RWPE2 (cell line): ENCODE measurements at regions not wholly inside any gene's neighbourhood (a gene's known extent, or its start where the extent isn't known, plus 50 kb on each side); places are given as distances from the start of the nearest gene placed in this dataset.

Experiments
- ATAC-seq: fragments of 200-7000 bp; cut with Tn5 transposase; 3 replicates; pipeline ENCODE4 v1.9.1; 2021; ENCODE audit warnings: low read depth
- DNase-seq: peaks from one replicate; pipeline ENCODE4 v3.0.0-alpha.2; 2020; ENCODE audit warnings: low spot score
- H3K27ac ChIP-seq: fragments of 450-650 bp; 2 replicates; pipeline ENCODE4 v1.5.1; 2017; ENCODE audit warnings: mild to moderate bottlenecking; ENCODE audit not compliant: poor library complexity, severe bottlenecking
- H3K27me3 ChIP-seq: fragments of 250-450 bp; sonication (Bioruptor Pico); 2 replicates; pipeline ENCODE4 v1.5.1; 2021; ENCODE audit warnings: mild to moderate bottlenecking, moderate library complexity; ENCODE audit not compliant: insufficient read depth, poor library complexity, severe bottlenecking
- H3K36me3 ChIP-seq: fragments of 250-450 bp; sonication (Bioruptor Pico); 2 replicates; pipeline ENCODE4 v1.5.1; 2020; ENCODE audit warnings: low read depth, mild to moderate bottlenecking, moderate library complexity
- H3K4me1 ChIP-seq: fragments of 250-450 bp; sonication (Bioruptor Pico); 2 replicates; pipeline ENCODE4 v1.5.1; 2021; ENCODE audit warnings: mild to moderate bottlenecking, moderate library complexity; ENCODE audit not compliant: insufficient read depth, poor library complexity, severe bottlenecking
- H3K4me3 ChIP-seq: fragments of 250-450 bp; sonication (Bioruptor Pico); 2 replicates; pipeline ENCODE4 v1.5.1; 2021; ENCODE audit warnings: mild to moderate bottlenecking, moderate library complexity; ENCODE audit not compliant: severe bottlenecking
- H3K9me3 ChIP-seq: fragments of 250-450 bp; sonication (Bioruptor Pico); 2 replicates; pipeline ENCODE4 v1.5.1; 2021; ENCODE audit warnings: mild to moderate bottlenecking, moderate library complexity; ENCODE audit not compliant: severe bottlenecking
- TF ChIP-seq, protein P1 (sequence below): fragments of 450-650 bp; IDR thresholded peaks from one replicate; pipeline ENCODE4 v1.5.1; 2017; ENCODE audit warnings: mild to moderate bottlenecking, moderate library complexity; ENCODE audit not compliant: poor library complexity, severe bottlenecking

DNA sequence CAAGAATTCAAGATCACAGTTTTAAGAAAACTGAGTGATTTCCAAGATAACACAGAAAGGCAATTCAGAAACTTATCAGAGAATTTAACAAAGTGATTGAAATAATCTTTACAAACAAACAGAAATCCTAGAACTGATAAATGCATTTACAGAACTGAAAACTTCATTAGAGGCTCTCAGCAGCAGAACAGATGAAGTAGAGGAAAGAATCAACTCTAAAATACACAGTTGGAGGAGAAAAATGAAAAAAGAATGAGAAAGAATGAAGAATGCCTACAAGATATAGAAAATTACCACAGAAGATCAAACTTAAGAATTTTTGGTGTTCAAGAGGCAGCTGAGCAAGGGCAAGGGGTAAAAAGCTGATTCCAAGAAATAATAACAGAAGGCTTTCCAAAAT, 168.8 kb downstream of the POLR2M start:
- TF ChIP-seq, protein P1, sequence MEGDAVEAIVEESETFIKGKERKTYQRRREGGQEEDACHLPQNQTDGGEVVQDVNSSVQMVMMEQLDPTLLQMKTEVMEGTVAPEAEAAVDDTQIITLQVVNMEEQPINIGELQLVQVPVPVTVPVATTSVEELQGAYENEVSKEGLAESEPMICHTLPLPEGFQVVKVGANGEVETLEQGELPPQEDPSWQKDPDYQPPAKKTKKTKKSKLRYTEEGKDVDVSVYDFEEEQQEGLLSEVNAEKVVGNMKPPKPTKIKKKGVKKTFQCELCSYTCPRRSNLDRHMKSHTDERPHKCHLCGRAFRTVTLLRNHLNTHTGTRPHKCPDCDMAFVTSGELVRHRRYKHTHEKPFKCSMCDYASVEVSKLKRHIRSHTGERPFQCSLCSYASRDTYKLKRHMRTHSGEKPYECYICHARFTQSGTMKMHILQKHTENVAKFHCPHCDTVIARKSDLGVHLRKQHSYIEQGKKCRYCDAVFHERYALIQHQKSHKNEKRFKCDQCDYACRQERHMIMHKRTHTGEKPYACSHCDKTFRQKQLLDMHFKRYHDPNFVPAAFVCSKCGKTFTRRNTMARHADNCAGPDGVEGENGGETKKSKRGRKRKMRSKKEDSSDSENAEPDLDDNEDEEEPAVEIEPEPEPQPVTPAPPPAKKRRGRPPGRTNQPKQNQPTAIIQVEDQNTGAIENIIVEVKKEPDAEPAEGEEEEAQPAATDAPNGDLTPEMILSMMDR, result no peak
- Histone ChIP-seq H3K36me3 (no peaks in the 10 kb centered on the region), H3K9me3 (peaks cover 8% of the 10 kb centered on the region), H3K4me1 (peaks cover 25% of the 10 kb centered on the region), H3K4me3 (no peak overlapping the region), H3K27ac (no peak overlapping the region), H3K27me3 (no peaks in the 10 kb centered on the region)
- ATAC-seq (no peak), DNase-seq (no peak)

DNA sequence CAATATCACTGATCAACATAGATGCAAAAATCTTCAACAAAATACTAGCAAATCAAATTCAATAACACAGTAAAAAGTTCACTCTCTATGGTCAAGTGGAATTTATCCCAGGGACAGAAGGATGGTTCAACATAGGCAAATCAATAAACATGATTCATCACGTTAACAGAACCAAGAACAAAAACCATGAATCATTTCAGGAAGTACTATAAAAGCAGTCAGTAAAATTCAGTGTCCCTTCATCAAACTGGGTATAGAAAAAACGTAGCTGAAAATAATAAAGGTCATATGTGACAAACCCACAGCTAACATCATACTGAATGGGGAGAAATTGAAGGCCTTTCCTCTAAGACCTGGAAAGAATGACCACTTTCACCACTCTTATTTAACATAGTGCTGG, 172.1 kb downstream of the POLR2M start:
- ATAC-seq, result no peak
- Histone ChIP-seq H3K27me3 (no peaks in the 10 kb centered on the region), H3K27ac (no peak overlapping the region), H3K4me1 (peaks cover 19% of the 10 kb centered on the region), H3K36me3 (no peaks in the 10 kb centered on the region), H3K9me3 (peaks cover 8% of the 10 kb centered on the region), H3K4me3 (no peak overlapping the region)
- DNase-seq, result no peak
- TF ChIP-seq, protein P1, result no peak

DNA sequence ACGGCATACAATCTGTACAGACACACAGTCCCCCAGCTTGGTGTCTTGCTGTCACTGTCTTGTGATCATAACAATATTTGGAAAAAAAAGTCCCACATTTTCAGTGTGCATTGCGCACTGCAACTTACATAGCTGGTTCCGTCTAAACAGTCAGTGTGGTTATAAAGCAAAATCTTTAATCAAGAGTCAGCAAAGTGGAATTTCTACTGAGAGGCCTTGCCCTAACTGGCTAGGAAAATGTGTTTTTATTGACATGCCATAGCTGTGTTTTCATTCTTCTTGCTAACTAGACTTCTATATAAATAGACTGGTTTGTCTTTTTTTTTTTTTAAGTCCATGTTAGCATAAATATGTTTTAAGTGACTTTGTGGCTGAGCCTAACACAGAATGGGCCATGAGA, 174.8 kb downstream of the POLR2M start:
- TF ChIP-seq, protein P1, result no peak
- Histone ChIP-seq H3K4me1 (peaks cover 9% of the 10 kb centered on the region), H3K27ac (no peak overlapping the region), H3K36me3 (no peaks in the 10 kb centered on the region), H3K27me3 (no peaks in the 10 kb centered on the region), H3K9me3 (no peaks in the 10 kb centered on the region), H3K4me3 (no peak overlapping the region)
- DNase-seq, result no peak
- no peak for ATAC-seq

DNA sequence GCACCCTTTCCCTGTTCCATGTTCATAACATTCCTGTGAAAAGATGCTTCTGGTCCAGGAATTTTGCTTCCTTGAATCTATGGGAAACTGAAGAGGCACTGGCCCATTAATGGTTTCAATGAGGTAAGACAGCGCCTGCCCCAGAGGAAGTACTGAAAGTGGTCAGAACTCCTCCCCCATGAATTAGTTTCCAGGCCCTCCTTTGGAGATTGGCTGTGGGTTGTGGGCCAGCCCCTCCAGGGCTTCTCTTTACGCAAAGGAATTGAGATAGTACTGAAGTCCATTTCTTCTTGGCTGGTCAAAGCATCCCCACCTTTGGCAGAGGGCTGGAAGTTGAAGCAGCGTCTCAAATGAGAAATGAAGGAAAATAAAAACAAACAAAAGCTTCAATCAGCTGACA, 175.5 kb downstream of the POLR2M start:
- Histone ChIP-seq H3K4me3 (no peak overlapping the region), H3K9me3 (no peaks in the 10 kb centered on the region), H3K4me1 (peaks cover 9% of the 10 kb centered on the region), H3K36me3 (no peaks in the 10 kb centered on the region), H3K27me3 (no peaks in the 10 kb centered on the region), H3K27ac (no peak overlapping the region)
- TF ChIP-seq, protein P1, result no peak
- ATAC-seq, result no peak
- DNase-seq, result no peak

DNA sequence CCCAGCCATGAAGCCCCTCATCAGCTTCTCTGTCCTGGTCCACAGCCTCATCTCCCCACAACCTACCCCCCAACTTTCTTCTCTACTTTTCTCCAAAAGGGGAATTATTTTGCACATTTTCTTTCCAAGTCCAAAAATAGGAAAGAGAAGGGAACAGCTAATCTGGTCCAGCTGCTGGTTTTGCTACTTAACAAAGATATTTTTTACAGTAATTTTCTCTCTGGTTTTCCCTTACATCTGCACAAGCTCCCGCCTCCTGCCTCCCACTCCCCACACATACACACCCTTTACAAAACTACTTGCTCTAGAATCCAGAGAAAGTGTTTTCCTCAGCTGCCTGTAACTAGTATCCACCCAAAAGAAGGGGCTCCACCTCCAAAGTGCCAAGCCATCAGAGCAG, 177.2 kb downstream of the POLR2M start:
- no peaks in the 10 kb centered on the region for H3K9me3 ChIP-seq
- DNase-seq (no peak), ATAC-seq (no peak)
- no peak overlapping the region for H3K4me3 ChIP-seq
- no peak overlapping the region for H3K27ac ChIP-seq
- H3K4me1 ChIP-seq, result peaks cover 3% of the 10 kb centered on the region
- H3K27me3 ChIP-seq, result no peaks in the 10 kb centered on the region
- no peaks in the 10 kb centered on the region for H3K36me3 ChIP-seq
- TF ChIP-seq, protein P1, result no peak
